Adrenal gland (tissue), 9 donors: ENCODE measurements at regions not wholly inside any gene's neighbourhood (a gene's known extent, or its start where the extent isn't known, plus 50 kb on each side); places are given as distances from the start of the nearest gene placed in this dataset.

Experiments used
- DNase-seq, 7 donors: peaks; one replicate each; pipeline ENCODE4 v3.0.0-alpha.2; 2019 to 2020
- H3K27ac ChIP-seq, 5 donors: fragments of 200-600 bp; sonication (generic) in 4 of 5; 1 replicate in 3 of 5; 2 replicates in 2 of 5; pipeline versions ENCODE4 v1.5.1 to v1.8.0; 2016 to 2020; ENCODE audit warnings: mild to moderate bottlenecking in 1 of 5
- H3K27me3 ChIP-seq: fragments of 200-600 bp; 2 replicates; pipeline ENCODE4 v1.8.0; 2021
- H3K36me3 ChIP-seq, 2 donors: fragments of 200-600 bp; replicated peaks in 1 of 2; 1 replicate in 1 of 2; 2 replicates in 1 of 2; pipeline versions ENCODE4 v1.5.1 to v1.8.0; 2018 to 2022
- H3K4me1 ChIP-seq, 2 donors: fragments of 200-600 bp; replicated peaks in 1 of 2; 1 replicate in 1 of 2; 2 replicates in 1 of 2; pipeline versions ENCODE4 v1.5.1 to v1.8.0; 2018 to 2021
- H3K4me3 ChIP-seq, 4 donors: fragments of 200-600 bp; sonication (generic) in 3 of 4; one replicate each; pipeline ENCODE4 v1.5.1; 2016 to 2018
- H3K9me3 ChIP-seq, 3 donors: fragments of 200-600 bp; sonication (generic) in 1 of 3; replicated peaks in 1 of 3; 1 replicate in 2 of 3; 2 replicates in 1 of 3; pipeline versions ENCODE4 v1.5.1 to v1.8.0; 2016 to 2021
- POLR2A ChIP-seq, 2 donors: fragments of 450-650 bp; IDR thresholded peaks; one replicate each; pipeline ENCODE4 v1.6.1; 2017; ENCODE audit warnings: antibody characterized with exemption in 2 of 2, mild to moderate bottlenecking in 2 of 2, moderate library complexity in 1 of 2
- WGBS, 4 donors: extraction: QIAGEN DNeasy Blood & Tissue Kit in 2 of 4; methylation state at CpG; one replicate each; pipeline versions ENCODE4 v1.1.5 to v1.1.7; 2013 to 2017; 5-methylcytosine and 5-hydroxymethylcytosine counted together
- intact Hi-C, 2 donors: fragments of 100-400 bp; cut with DNase I; formaldehyde crosslinking; loops; one replicate each; pipeline versions ENCODE4 v1.14.1 to v1.15.0; 2022 to 2023
- TF ChIP-seq, protein P1 (sequence below), 6 experiments: fragments of 450-650 bp in 4 of 6; fragments of 200-600 bp in 2 of 6; sonication (generic) in 1 of 6; IDR thresholded peaks; 1 replicate in 5 of 6; 2 replicates in 1 of 6; pipeline versions ENCODE4 v1.5.1 to v1.8.0; 2016 to 2021; ENCODE audit warnings: antibody characterized with exemption in 6 of 6, mild to moderate bottlenecking in 2 of 6, moderate library complexity in 1 of 6
- donor health status: healthy with polysubstance abuse.
- donor health status: Bipolar disorder and iron deficiency.
- donor health status: DM: yes; HTN: yes; CAD: no.
- donor health status: DM: no; HTN: no; CAD: no.
- donor health status: DM: no; HTN: no; CAD: no.

GRCh38 chr2:133755480-133756300, 187.4 kb upstream of the NCKAP5 start:
- no peaks in the 10 kb centered on the region for H3K4me1 ChIP-seq
- H3K4me3 ChIP-seq = no peak overlapping the region
- TF ChIP-seq, protein P1, sequence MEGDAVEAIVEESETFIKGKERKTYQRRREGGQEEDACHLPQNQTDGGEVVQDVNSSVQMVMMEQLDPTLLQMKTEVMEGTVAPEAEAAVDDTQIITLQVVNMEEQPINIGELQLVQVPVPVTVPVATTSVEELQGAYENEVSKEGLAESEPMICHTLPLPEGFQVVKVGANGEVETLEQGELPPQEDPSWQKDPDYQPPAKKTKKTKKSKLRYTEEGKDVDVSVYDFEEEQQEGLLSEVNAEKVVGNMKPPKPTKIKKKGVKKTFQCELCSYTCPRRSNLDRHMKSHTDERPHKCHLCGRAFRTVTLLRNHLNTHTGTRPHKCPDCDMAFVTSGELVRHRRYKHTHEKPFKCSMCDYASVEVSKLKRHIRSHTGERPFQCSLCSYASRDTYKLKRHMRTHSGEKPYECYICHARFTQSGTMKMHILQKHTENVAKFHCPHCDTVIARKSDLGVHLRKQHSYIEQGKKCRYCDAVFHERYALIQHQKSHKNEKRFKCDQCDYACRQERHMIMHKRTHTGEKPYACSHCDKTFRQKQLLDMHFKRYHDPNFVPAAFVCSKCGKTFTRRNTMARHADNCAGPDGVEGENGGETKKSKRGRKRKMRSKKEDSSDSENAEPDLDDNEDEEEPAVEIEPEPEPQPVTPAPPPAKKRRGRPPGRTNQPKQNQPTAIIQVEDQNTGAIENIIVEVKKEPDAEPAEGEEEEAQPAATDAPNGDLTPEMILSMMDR (IDR thresholded peaks at IDR 0.05) = no peak
- TF ChIP-seq POLR2A (IDR thresholded peaks at IDR 0.05) = no peak
- H3K9me3 ChIP-seq = no peaks in the 10 kb centered on the region
- 50 to 58% (median 55%) methylated on average over 6 of the region's 6 CpGs for WGBS, 4 donors
- intact Hi-C loops = no loop called here
- no peak for DNase-seq
- H3K27ac ChIP-seq = peak overlapping the region in 1 of 5 donors; percentile 38
- H3K27me3 ChIP-seq = no peaks in the 10 kb centered on the region
- H3K36me3 ChIP-seq = no peaks in the 10 kb centered on the region

DNA sequence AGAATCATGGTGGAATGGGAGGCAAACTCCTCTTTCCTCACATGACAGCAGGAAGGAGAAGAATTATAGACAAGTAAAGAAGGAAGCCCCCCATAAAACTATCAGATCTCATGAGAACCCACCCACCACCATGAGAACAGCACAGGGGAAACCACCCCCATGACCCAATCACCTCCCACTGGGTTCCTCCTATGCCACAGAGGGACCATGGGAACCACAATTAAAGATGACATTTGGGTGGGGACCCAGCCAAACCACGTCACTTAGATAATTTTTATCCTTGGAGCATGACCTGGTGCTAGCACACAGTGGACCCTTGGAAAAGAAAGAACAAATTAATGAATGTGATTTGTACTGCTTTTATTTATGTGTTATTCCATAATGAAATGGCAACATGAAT, 188.6 kb upstream of the NCKAP5 start:
- Histone ChIP-seq H3K27me3 (no peaks in the 10 kb centered on the region), H3K9me3 (no peaks in the 10 kb centered on the region), H3K36me3 (no peaks in the 10 kb centered on the region), H3K27ac (no peak overlapping the region), H3K4me3 (no peak overlapping the region), H3K4me1 (no peaks in the 10 kb centered on the region)
- 49 to 63% (median 54%) methylated on average over 1 of the region's 1 CpG for WGBS, 4 donors
- no peak for TF ChIP-seq POLR2A (IDR thresholded peaks at IDR 0.05)
- TF ChIP-seq, protein P1 (IDR thresholded peaks at IDR 0.05) = no peak
- no peak for DNase-seq
- intact Hi-C loops = no loop called here

- no peaks in the 10 kb centered on the region for H3K4me1 ChIP-seq
- H3K36me3 ChIP-seq = no peaks in the 10 kb centered on the region
- H3K27ac ChIP-seq = no peak overlapping the region
- H3K27me3 ChIP-seq = no peaks in the 10 kb centered on the region
- no peak for TF ChIP-seq POLR2A (IDR thresholded peaks at IDR 0.05)
- TF ChIP-seq, protein P1 (IDR thresholded peaks at IDR 0.05) = no peak
- H3K4me3 ChIP-seq = no peak overlapping the region
- WGBS, 4 donors = 55 to 67% (median 63%) methylated on average over 3 of the region's 3 CpGs
- no peak for DNase-seq
- intact Hi-C loops = no loop called here
- no peaks in the 10 kb centered on the region for H3K9me3 ChIP-seq
Observed at GRCh38 chr2:133760376-133760775, 192.1 kb upstream of the NCKAP5 start.

GRCh38 chr2:133765658-133766057, 197.4 kb upstream of the NCKAP5 start:
- no peaks in the 10 kb centered on the region for H3K27me3 ChIP-seq
- WGBS, 4 donors = 66 to 74% (median 72%) methylated on average over 1 to 2 of the region's 2 CpGs
- intact Hi-C loops = no loop called here
- H3K27ac ChIP-seq = peak overlapping the region in 2 of 5 donors; percentile 49 to 69
- no peaks in the 10 kb centered on the region for H3K4me1 ChIP-seq
- TF ChIP-seq, protein P1 (IDR thresholded peaks at IDR 0.05) = no peak
- TF ChIP-seq POLR2A (IDR thresholded peaks at IDR 0.05) = no peak
- no peak overlapping the region for H3K4me3 ChIP-seq
- no peak for DNase-seq
- no peaks in the 10 kb centered on the region for H3K9me3 ChIP-seq
- H3K36me3 ChIP-seq = no peaks in the 10 kb centered on the region
